ENCODE measurements at regions not wholly inside any gene's neighbourhood (a gene's known extent, or its start where the extent isn't known, plus 50 kb on each side); places are given as distances from the start of the nearest gene placed in this dataset.

DNA sequence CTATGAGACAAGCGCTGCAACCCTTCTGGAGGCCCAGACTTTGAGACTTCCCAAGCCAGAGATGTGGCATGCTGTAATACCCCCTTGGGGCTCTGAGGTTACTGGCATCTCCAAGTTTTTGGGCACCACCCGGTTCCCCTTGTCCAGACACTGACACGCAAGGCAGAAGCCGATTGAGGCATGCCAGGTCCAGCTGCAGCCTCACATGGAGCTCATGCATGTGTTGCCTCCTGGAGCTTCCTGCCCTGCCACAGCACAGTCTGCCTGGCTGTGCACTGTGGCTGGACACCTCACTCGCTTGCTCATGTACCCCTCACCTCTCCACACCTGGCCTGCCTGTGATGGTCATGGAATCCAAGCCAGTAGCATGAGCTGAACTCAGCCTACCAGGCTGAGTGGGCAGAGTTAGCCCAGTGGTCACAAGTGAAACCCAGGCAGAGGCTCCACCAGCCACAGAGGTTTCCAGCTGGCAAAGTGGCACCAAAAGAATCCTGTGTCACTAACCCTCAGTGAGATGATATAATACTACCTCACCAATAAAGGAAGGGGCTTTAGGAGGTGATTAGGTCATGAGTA is 789.2 kb upstream of the INTU start:
- TF ChIP-seq POLR2AphosphoS5 (IDR thresholded peaks at IDR 0.05) = no peak
- TF ChIP-seq, protein P1, sequence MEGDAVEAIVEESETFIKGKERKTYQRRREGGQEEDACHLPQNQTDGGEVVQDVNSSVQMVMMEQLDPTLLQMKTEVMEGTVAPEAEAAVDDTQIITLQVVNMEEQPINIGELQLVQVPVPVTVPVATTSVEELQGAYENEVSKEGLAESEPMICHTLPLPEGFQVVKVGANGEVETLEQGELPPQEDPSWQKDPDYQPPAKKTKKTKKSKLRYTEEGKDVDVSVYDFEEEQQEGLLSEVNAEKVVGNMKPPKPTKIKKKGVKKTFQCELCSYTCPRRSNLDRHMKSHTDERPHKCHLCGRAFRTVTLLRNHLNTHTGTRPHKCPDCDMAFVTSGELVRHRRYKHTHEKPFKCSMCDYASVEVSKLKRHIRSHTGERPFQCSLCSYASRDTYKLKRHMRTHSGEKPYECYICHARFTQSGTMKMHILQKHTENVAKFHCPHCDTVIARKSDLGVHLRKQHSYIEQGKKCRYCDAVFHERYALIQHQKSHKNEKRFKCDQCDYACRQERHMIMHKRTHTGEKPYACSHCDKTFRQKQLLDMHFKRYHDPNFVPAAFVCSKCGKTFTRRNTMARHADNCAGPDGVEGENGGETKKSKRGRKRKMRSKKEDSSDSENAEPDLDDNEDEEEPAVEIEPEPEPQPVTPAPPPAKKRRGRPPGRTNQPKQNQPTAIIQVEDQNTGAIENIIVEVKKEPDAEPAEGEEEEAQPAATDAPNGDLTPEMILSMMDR (IDR thresholded peaks at IDR 0.05) = no peak
